Type B pancreatic cell (in vitro differentiated cells): ENCODE measurements at regions not wholly inside any gene's neighbourhood (a gene's known extent, or its start where the extent isn't known, plus 50 kb on each side); places are given as distances from the start of the nearest gene placed in this dataset.

Experiments used
- DNase-seq: peaks from one replicate; pipeline ENCODE4 v3.0.0; 2021; ENCODE audit warnings: mixed read lengths; ENCODE audit not compliant: unreplicated experiment; ENCODE audit errors: extremely low spot score
- H3K27ac Mint-ChIP-seq: 2 replicates; pipeline ENCODE4 v1.8.0; 2021; ENCODE audit warnings: mild to moderate bottlenecking, mixed read lengths
- H3K27me3 Mint-ChIP-seq: 2 replicates; pipeline ENCODE4 v1.8.0; 2021; ENCODE audit warnings: mixed read lengths
- H3K36me3 Mint-ChIP-seq: 2 replicates; pipeline ENCODE4 v1.8.0; 2021; ENCODE audit warnings: mixed read lengths
- H3K4me1 Mint-ChIP-seq: one replicate; pipeline ENCODE4 v1.8.0; 2021; ENCODE audit warnings: mixed read lengths; ENCODE audit not compliant: unreplicated experiment
- H3K4me3 Mint-ChIP-seq: 2 replicates; pipeline ENCODE4 v1.8.0; 2021; ENCODE audit warnings: mild to moderate bottlenecking, mixed read lengths
- H3K9me3 Mint-ChIP-seq: 2 replicates; pipeline ENCODE4 v1.8.0; 2021; ENCODE audit warnings: mixed read lengths
- TF ChIP-seq, protein P1 (sequence below): fragments of 200-600 bp; sonication (generic); conservative IDR thresholded peaks from 2 replicates; pipeline ENCODE4 v1.5.0; 2021; ENCODE audit warnings: antibody characterized with exemption, mild to moderate bottlenecking

- Mint-ChIP-seq H3K9me3 (no peaks in the 10 kb centered on the region), H3K4me3 (no peak overlapping the region), H3K36me3 (no peaks in the 10 kb centered on the region), H3K4me1 (peaks cover 13% of the 10 kb centered on the region), H3K27me3 (no peaks in the 10 kb centered on the region), H3K27ac (no peak overlapping the region)
- TF ChIP-seq, protein P1, sequence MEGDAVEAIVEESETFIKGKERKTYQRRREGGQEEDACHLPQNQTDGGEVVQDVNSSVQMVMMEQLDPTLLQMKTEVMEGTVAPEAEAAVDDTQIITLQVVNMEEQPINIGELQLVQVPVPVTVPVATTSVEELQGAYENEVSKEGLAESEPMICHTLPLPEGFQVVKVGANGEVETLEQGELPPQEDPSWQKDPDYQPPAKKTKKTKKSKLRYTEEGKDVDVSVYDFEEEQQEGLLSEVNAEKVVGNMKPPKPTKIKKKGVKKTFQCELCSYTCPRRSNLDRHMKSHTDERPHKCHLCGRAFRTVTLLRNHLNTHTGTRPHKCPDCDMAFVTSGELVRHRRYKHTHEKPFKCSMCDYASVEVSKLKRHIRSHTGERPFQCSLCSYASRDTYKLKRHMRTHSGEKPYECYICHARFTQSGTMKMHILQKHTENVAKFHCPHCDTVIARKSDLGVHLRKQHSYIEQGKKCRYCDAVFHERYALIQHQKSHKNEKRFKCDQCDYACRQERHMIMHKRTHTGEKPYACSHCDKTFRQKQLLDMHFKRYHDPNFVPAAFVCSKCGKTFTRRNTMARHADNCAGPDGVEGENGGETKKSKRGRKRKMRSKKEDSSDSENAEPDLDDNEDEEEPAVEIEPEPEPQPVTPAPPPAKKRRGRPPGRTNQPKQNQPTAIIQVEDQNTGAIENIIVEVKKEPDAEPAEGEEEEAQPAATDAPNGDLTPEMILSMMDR = no peak
- DNase-seq = no peak
These were observed 344.8 kb downstream of the DEPDC1B start for GRCh38 chr5:60355181-60355580.

GRCh38 chr5:60354311-60354710 is 345.7 kb downstream of the DEPDC1B start:
- no peaks in the 10 kb centered on the region for H3K9me3 Mint-ChIP-seq
- H3K4me1 Mint-ChIP-seq = peaks cover 13% of the 10 kb centered on the region
- TF ChIP-seq, protein P1 = no peak
- H3K36me3 Mint-ChIP-seq = no peaks in the 10 kb centered on the region
- H3K27ac Mint-ChIP-seq = no peak overlapping the region
- no peak for DNase-seq
- H3K27me3 Mint-ChIP-seq = no peaks in the 10 kb centered on the region
- no peak overlapping the region for H3K4me3 Mint-ChIP-seq

GRCh38 chr5:60352992-60353599 is 346.9 kb downstream of the DEPDC1B start:
- DNase-seq = no peak
- H3K27ac Mint-ChIP-seq = no peak overlapping the region
- H3K9me3 Mint-ChIP-seq = no peaks in the 10 kb centered on the region
- peaks cover 13% of the 10 kb centered on the region for H3K4me1 Mint-ChIP-seq
- H3K27me3 Mint-ChIP-seq = no peaks in the 10 kb centered on the region
- no peaks in the 10 kb centered on the region for H3K36me3 Mint-ChIP-seq
- TF ChIP-seq, protein P1 = no peak
- no peak overlapping the region for H3K4me3 Mint-ChIP-seq

- Mint-ChIP-seq H3K4me3 (no peak overlapping the region), H3K27me3 (no peaks in the 10 kb centered on the region), H3K36me3 (no peaks in the 10 kb centered on the region), H3K27ac (no peak overlapping the region), H3K9me3 (no peaks in the 10 kb centered on the region), H3K4me1 (no peaks in the 10 kb centered on the region)
- DNase-seq = no peak
- TF ChIP-seq, protein P1 = no peak
These were observed 349.2 kb downstream of the DEPDC1B start for GRCh38 chr5:60350794-60351193.

- H3K27ac Mint-ChIP-seq = no peak overlapping the region
- no peak for DNase-seq
- no peak overlapping the region for H3K4me3 Mint-ChIP-seq
- TF ChIP-seq, protein P1 = no peak
- no peaks in the 10 kb centered on the region for H3K36me3 Mint-ChIP-seq
- H3K4me1 Mint-ChIP-seq = no peaks in the 10 kb centered on the region
- H3K27me3 Mint-ChIP-seq = no peaks in the 10 kb centered on the region
- no peaks in the 10 kb centered on the region for H3K9me3 Mint-ChIP-seq
These were observed 350.0 kb downstream of the DEPDC1B start for GRCh38 chr5:60349891-60350415.
